G401 (cell line): ENCODE measurements at regions not wholly inside any gene's neighbourhood (a gene's known extent, or its start where the extent isn't known, plus 50 kb on each side); places are given as distances from the start of the nearest gene placed in this dataset.
"Not testable (repeated sequence)": the region's sequence is repeated elsewhere in the genome, so short reads cannot be mapped to it uniquely, and the experiment has no call there.

Experiments used
- DNase-seq: peaks from one replicate; pipeline ENCODE4 v3.0.0-alpha.2; 2015; ENCODE audit warnings: low spot score
- in situ Hi-C: cut with HindIII; loops from 2 replicates; pipeline ENCODE4 v1.10.0; 2016; ENCODE audit warnings: low sequenced_read_pairs, mixed read lengths

GRCh38 chr5:163910226-163910625, 404.8 kb downstream of the MAT2B start:
- DNase-seq: no peak
- in situ Hi-C loops: no loop called here

- DNase-seq: no peak
- in situ Hi-C loops: no loop called here
Measured at GRCh38 chr5:163912046-163912445, 406.6 kb downstream of the MAT2B start.

GRCh38 chr5:163913548-163913947, 408.1 kb downstream of the MAT2B start:
- in situ Hi-C loops: no loop called here
- DNase-seq: no peak

GRCh38 chr5:163914910-163915309, 409.5 kb downstream of the MAT2B start:
- in situ Hi-C loops: no loop called here
- DNase-seq: no peak

- in situ Hi-C loops: no loop called here
- DNase-seq: no peak
Measured at GRCh38 chr5:163915481-163915961, 410.1 kb downstream of the MAT2B start.

GRCh38 chr5:163916376-163916775, 411.0 kb downstream of the MAT2B start:
- no peak for DNase-seq
- in situ Hi-C loops: no loop called here

GRCh38 chr5:163916861-163917260, 411.4 kb downstream of the MAT2B start:
- in situ Hi-C loops: no loop called here
- no peak for DNase-seq

- in situ Hi-C loops: no loop called here
- no peak for DNase-seq
Measured at GRCh38 chr5:163917747-163918146, 412.3 kb downstream of the MAT2B start.

GRCh38 chr5:163934990-163935389, 429.6 kb downstream of the MAT2B start:
- in situ Hi-C loops, DNase-seq: not testable (repeated sequence)

GRCh38 chr5:163938595-163938994, 433.2 kb downstream of the MAT2B start:
- in situ Hi-C loops: no loop called here
- DNase-seq: no peak

GRCh38 chr5:163941079-163941478, 435.7 kb downstream of the MAT2B start:
- in situ Hi-C loops: no loop called here
- DNase-seq: no peak

- in situ Hi-C loops: no loop called here
- DNase-seq: no peak
Measured at GRCh38 chr5:163943546-163943945, 438.1 kb downstream of the MAT2B start.

GRCh38 chr5:163944738-163945137, 439.3 kb downstream of the MAT2B start:
- in situ Hi-C loops: no loop called here
- DNase-seq: no peak

GRCh38 chr5:163947848-163948666, 442.6 kb downstream of the MAT2B start:
- in situ Hi-C loops: no loop called here
- DNase-seq: no peak

GRCh38 chr5:163950248-163950647, 444.8 kb downstream of the MAT2B start:
- in situ Hi-C loops: no loop called here
- no peak for DNase-seq

GRCh38 chr5:163951069-163951468, 445.6 kb downstream of the MAT2B start:
- in situ Hi-C loops: no loop called here
- DNase-seq: no peak

- in situ Hi-C loops: no loop called here
- no peak for DNase-seq
Measured at GRCh38 chr5:163953901-163954300, 448.5 kb downstream of the MAT2B start.

GRCh38 chr5:163961230-163961629, 455.8 kb downstream of the MAT2B start:
- DNase-seq, in situ Hi-C loops: not testable (repeated sequence)

GRCh38 chr5:163963881-163964280, 458.5 kb downstream of the MAT2B start:
- DNase-seq: no peak
- in situ Hi-C loops: no loop called here

- DNase-seq: no peak
- in situ Hi-C loops: no loop called here
Measured at GRCh38 chr5:163964671-163965070, 459.3 kb downstream of the MAT2B start.

- in situ Hi-C loops: no loop called here
- no peak for DNase-seq
Measured at GRCh38 chr5:163967268-163967667, 461.8 kb downstream of the MAT2B start.
